ENCODE measurements at regions not wholly inside any gene's neighbourhood (a gene's known extent, or its start where the extent isn't known, plus 50 kb on each side); places are given as distances from the start of the nearest gene placed in this dataset.

DNA sequence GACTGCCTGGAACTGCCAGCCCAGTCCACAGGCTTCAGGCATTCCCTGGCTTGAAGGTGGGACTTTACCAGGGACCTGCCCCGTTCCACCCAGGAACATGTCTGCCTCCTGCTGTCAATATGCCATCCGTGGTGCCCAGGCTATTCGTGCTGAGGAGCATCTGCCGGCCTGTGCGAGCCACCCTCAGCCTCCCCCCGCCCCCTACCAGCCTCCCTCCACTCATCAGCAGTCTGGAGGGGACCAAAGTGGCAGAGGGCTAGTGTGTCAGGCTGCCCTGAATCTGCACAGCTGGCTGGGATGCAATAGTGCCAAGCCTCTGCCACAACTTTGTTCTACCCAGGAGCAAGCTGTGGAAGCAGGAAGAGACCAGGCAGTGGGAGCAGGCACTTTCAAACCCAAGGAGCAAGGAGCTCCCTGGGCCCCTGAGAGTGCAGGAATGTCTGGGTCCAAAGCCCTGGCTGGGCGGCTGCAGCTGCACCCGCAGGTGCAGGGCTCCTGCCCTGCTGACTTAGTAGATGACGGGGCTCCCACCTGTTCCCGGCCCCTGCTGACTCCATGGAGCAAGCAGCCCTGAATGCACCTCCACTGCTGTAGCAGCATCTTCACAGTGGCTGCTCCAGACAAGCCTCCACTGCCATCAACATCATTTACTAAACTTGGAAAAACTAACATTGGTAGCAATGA, 423.2 kb downstream of the RERGL start:
- TF ChIP-seq, protein P1, sequence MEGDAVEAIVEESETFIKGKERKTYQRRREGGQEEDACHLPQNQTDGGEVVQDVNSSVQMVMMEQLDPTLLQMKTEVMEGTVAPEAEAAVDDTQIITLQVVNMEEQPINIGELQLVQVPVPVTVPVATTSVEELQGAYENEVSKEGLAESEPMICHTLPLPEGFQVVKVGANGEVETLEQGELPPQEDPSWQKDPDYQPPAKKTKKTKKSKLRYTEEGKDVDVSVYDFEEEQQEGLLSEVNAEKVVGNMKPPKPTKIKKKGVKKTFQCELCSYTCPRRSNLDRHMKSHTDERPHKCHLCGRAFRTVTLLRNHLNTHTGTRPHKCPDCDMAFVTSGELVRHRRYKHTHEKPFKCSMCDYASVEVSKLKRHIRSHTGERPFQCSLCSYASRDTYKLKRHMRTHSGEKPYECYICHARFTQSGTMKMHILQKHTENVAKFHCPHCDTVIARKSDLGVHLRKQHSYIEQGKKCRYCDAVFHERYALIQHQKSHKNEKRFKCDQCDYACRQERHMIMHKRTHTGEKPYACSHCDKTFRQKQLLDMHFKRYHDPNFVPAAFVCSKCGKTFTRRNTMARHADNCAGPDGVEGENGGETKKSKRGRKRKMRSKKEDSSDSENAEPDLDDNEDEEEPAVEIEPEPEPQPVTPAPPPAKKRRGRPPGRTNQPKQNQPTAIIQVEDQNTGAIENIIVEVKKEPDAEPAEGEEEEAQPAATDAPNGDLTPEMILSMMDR (IDR thresholded peaks at IDR 0.05), result no peak
- no peak for TF ChIP-seq POLR2A (IDR thresholded peaks at IDR 0.05)

Data from uterus (tissue), 2 donors.